ENCODE measurements at regions not wholly inside any gene's neighbourhood (a gene's known extent, or its start where the extent isn't known, plus 50 kb on each side); places are given as distances from the start of the nearest gene placed in this dataset.
"Not testable (repeated sequence)": the region's sequence is repeated elsewhere in the genome, so short reads cannot be mapped to it uniquely, and the experiment has no call there.

- Histone ChIP-seq H3K4me3 (ENCODE audit: low read length) (no peak overlapping the region), H3K27me3 (ENCODE audit: insufficient read depth, low read length) (no peaks in the 10 kb centered on the region), H3K9me3 (ENCODE audit: low read depth, low read length) (no peaks in the 10 kb centered on the region), H3K4me1 (ENCODE audit: insufficient read depth, low read length) (no peaks in the 10 kb centered on the region)
These were observed 121.3 kb downstream of the TFAP2C start for GRCh38 chr20:56750430-56750829.

GRCh38 chr20:56752274-56752673 is 123.2 kb downstream of the TFAP2C start:
- no peaks in the 10 kb centered on the region for H3K27me3 ChIP-seq (ENCODE audit: insufficient read depth, low read length)
- H3K4me3 ChIP-seq (ENCODE audit: low read length): no peak overlapping the region
- H3K4me1 ChIP-seq (ENCODE audit: insufficient read depth, low read length): no peaks in the 10 kb centered on the region
- H3K9me3 ChIP-seq (ENCODE audit: low read depth, low read length): no peaks in the 10 kb centered on the region

GRCh38 chr20:56755201-56755600 is 126.1 kb downstream of the TFAP2C start:
- H3K9me3 ChIP-seq (ENCODE audit: low read depth, low read length): no peaks in the 10 kb centered on the region
- no peaks in the 10 kb centered on the region for H3K27me3 ChIP-seq (ENCODE audit: insufficient read depth, low read length)
- H3K4me3 ChIP-seq (ENCODE audit: low read length): no peak overlapping the region
- no peaks in the 10 kb centered on the region for H3K4me1 ChIP-seq (ENCODE audit: insufficient read depth, low read length)

GRCh38 chr20:56756658-56757057 is 127.6 kb downstream of the TFAP2C start:
- H3K4me1 ChIP-seq (ENCODE audit: insufficient read depth, low read length); H3K9me3 ChIP-seq (ENCODE audit: low read depth, low read length); H3K4me3 ChIP-seq (ENCODE audit: low read length); H3K27me3 ChIP-seq (ENCODE audit: insufficient read depth, low read length): not testable (repeated sequence)

- Histone ChIP-seq H3K9me3 (ENCODE audit: low read depth, low read length) (no peaks in the 10 kb centered on the region), H3K4me3 (ENCODE audit: low read length) (no peak overlapping the region), H3K4me1 (ENCODE audit: insufficient read depth, low read length) (no peaks in the 10 kb centered on the region), H3K27me3 (ENCODE audit: insufficient read depth, low read length) (no peaks in the 10 kb centered on the region)
These were observed 129.6 kb downstream of the TFAP2C start for GRCh38 chr20:56758706-56759105.

GRCh38 chr20:56759741-56760278 is 130.7 kb downstream of the TFAP2C start:
- Histone ChIP-seq H3K4me3 (ENCODE audit: low read length) (no peak overlapping the region), H3K9me3 (ENCODE audit: low read depth, low read length) (no peaks in the 10 kb centered on the region), H3K27me3 (ENCODE audit: insufficient read depth, low read length) (no peaks in the 10 kb centered on the region), H3K4me1 (ENCODE audit: insufficient read depth, low read length) (no peaks in the 10 kb centered on the region)

GRCh38 chr20:56760610-56761009 is 131.5 kb downstream of the TFAP2C start:
- Histone ChIP-seq H3K4me1 (ENCODE audit: insufficient read depth, low read length) (no peaks in the 10 kb centered on the region), H3K27me3 (ENCODE audit: insufficient read depth, low read length) (no peaks in the 10 kb centered on the region), H3K4me3 (ENCODE audit: low read length) (no peak overlapping the region), H3K9me3 (ENCODE audit: low read depth, low read length) (no peaks in the 10 kb centered on the region)

GRCh38 chr20:56761393-56761792 is 132.3 kb downstream of the TFAP2C start:
- Histone ChIP-seq H3K9me3 (ENCODE audit: low read depth, low read length) (no peaks in the 10 kb centered on the region), H3K27me3 (ENCODE audit: insufficient read depth, low read length) (no peaks in the 10 kb centered on the region), H3K4me3 (ENCODE audit: low read length) (no peak overlapping the region), H3K4me1 (ENCODE audit: insufficient read depth, low read length) (no peaks in the 10 kb centered on the region)

- H3K4me3 ChIP-seq (ENCODE audit: low read length): no peak overlapping the region
- H3K4me1 ChIP-seq (ENCODE audit: insufficient read depth, low read length): no peaks in the 10 kb centered on the region
- no peaks in the 10 kb centered on the region for H3K9me3 ChIP-seq (ENCODE audit: low read depth, low read length)
- no peaks in the 10 kb centered on the region for H3K27me3 ChIP-seq (ENCODE audit: insufficient read depth, low read length)
These were observed 133.3 kb downstream of the TFAP2C start for GRCh38 chr20:56762401-56762800.

- Histone ChIP-seq H3K4me3 (ENCODE audit: low read length) (no peak overlapping the region), H3K27me3 (ENCODE audit: insufficient read depth, low read length) (no peaks in the 10 kb centered on the region), H3K4me1 (ENCODE audit: insufficient read depth, low read length) (no peaks in the 10 kb centered on the region), H3K9me3 (ENCODE audit: low read depth, low read length) (no peaks in the 10 kb centered on the region)
These were observed 133.7 kb downstream of the TFAP2C start for GRCh38 chr20:56762829-56763228.

- H3K4me1 ChIP-seq (ENCODE audit: insufficient read depth, low read length): no peaks in the 10 kb centered on the region
- H3K27me3 ChIP-seq (ENCODE audit: insufficient read depth, low read length): no peaks in the 10 kb centered on the region
- no peak overlapping the region for H3K4me3 ChIP-seq (ENCODE audit: low read length)
- no peaks in the 10 kb centered on the region for H3K9me3 ChIP-seq (ENCODE audit: low read depth, low read length)
These were observed 135.6 kb downstream of the TFAP2C start for GRCh38 chr20:56764671-56765070.

- H3K27me3 ChIP-seq (ENCODE audit: insufficient read depth, low read length): no peaks in the 10 kb centered on the region
- H3K4me1 ChIP-seq (ENCODE audit: insufficient read depth, low read length): no peaks in the 10 kb centered on the region
- no peak overlapping the region for H3K4me3 ChIP-seq (ENCODE audit: low read length)
- H3K9me3 ChIP-seq (ENCODE audit: low read depth, low read length): no peaks in the 10 kb centered on the region
These were observed 136.3 kb downstream of the TFAP2C start for GRCh38 chr20:56765172-56766073.

GRCh38 chr20:56766528-56766927 is 137.4 kb downstream of the TFAP2C start:
- H3K27me3 ChIP-seq (ENCODE audit: insufficient read depth, low read length): no peaks in the 10 kb centered on the region
- H3K4me3 ChIP-seq (ENCODE audit: low read length): no peak overlapping the region
- no peaks in the 10 kb centered on the region for H3K4me1 ChIP-seq (ENCODE audit: insufficient read depth, low read length)
- H3K9me3 ChIP-seq (ENCODE audit: low read depth, low read length): no peaks in the 10 kb centered on the region

- no peaks in the 10 kb centered on the region for H3K27me3 ChIP-seq (ENCODE audit: insufficient read depth, low read length)
- H3K4me3 ChIP-seq (ENCODE audit: low read length): no peak overlapping the region
- H3K4me1 ChIP-seq (ENCODE audit: insufficient read depth, low read length): no peaks in the 10 kb centered on the region
- no peaks in the 10 kb centered on the region for H3K9me3 ChIP-seq (ENCODE audit: low read depth, low read length)
These were observed 141.0 kb downstream of the TFAP2C start for GRCh38 chr20:56769921-56770600.

GRCh38 chr20:56773749-56774148 is 144.6 kb downstream of the TFAP2C start:
- Histone ChIP-seq H3K4me3 (ENCODE audit: low read length) (no peak overlapping the region), H3K27me3 (ENCODE audit: insufficient read depth, low read length) (no peaks in the 10 kb centered on the region), H3K9me3 (ENCODE audit: low read depth, low read length) (no peaks in the 10 kb centered on the region), H3K4me1 (ENCODE audit: insufficient read depth, low read length) (no peaks in the 10 kb centered on the region)

Data from mononuclear cell (primary cell).